Neural progenitor cell (in vitro differentiated cells): ENCODE measurements at regions not wholly inside any gene's neighbourhood (a gene's known extent, or its start where the extent isn't known, plus 50 kb on each side); places are given as distances from the start of the nearest gene placed in this dataset.

Source experiments
- EZH2 ChIP-seq: fragments of 200-600 bp; sonication (generic); IDR thresholded peaks from 2 replicates; pipeline ENCODE4 v1.6.1; 2017; ENCODE audit warnings: antibody characterized with exemption, mild to moderate bottlenecking, moderate library complexity
- TF ChIP-seq, protein P1 (sequence below): fragments of 200-600 bp; sonication (generic); IDR thresholded peaks from 2 replicates; pipeline ENCODE4 v1.5.1; 2017; ENCODE audit warnings: antibody characterized with exemption, mild to moderate bottlenecking

DNA sequence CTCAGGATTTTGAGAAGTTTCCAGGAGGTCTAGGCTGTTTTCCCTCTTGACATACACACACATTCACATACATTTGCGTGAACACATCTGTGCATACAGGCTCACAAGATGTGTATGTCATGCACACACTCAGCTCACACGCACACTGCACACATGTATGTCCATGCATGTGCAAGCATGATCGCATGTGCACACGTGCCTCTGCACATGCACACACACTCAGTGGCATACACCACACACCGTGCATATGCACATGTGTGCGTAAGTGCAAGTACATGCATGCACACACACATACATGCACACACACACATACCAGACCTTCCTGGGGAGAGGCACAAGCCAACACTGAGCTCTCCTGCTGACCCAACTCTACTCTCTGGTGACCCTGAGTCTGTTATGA lies 171.4 kb downstream of the RBFOX3 start:
- TF ChIP-seq EZH2: no peak
- TF ChIP-seq, protein P1, sequence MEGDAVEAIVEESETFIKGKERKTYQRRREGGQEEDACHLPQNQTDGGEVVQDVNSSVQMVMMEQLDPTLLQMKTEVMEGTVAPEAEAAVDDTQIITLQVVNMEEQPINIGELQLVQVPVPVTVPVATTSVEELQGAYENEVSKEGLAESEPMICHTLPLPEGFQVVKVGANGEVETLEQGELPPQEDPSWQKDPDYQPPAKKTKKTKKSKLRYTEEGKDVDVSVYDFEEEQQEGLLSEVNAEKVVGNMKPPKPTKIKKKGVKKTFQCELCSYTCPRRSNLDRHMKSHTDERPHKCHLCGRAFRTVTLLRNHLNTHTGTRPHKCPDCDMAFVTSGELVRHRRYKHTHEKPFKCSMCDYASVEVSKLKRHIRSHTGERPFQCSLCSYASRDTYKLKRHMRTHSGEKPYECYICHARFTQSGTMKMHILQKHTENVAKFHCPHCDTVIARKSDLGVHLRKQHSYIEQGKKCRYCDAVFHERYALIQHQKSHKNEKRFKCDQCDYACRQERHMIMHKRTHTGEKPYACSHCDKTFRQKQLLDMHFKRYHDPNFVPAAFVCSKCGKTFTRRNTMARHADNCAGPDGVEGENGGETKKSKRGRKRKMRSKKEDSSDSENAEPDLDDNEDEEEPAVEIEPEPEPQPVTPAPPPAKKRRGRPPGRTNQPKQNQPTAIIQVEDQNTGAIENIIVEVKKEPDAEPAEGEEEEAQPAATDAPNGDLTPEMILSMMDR: no peak
